ENCODE measurements at regions not wholly inside any gene's neighbourhood (a gene's known extent, or its start where the extent isn't known, plus 50 kb on each side); places are given as distances from the start of the nearest gene placed in this dataset.

DNA sequence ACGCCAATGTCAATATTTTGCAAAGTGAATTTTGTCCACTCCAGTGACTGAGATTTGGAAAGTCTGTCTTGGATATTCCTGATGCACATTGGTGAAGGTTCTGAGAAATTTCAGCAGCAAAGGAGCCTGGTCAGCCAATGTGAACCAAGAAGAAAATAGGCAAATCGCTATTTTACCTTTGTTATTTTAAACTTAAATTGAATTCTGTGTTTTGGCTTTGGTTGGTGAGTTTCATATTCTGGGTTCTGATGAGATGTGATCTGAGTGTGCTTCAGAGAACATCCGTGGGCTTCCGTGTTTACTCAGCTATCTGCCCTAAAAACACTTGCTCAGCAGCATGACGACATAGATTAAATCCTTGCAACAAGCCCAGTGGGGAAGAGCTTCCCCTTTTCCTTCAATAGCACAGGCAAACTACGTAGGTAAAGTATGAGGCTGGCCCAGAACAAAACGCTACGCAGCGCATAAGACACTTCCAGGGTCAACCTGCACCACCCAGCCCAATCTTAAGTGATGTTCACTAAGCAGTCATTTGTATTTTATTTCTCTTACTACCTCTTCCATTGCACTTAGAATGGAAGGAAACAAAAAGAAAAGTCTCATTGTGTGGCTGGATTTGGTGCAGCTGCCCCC lies 176.4 kb upstream of the KAZN start:
- ChIA-PET CTCF (no interaction called here), POLR2A (no interaction called here)
- TF ChIP-seq CHD4 (IDR thresholded peaks at IDR 0.05; ENCODE audit: borderline replicate concordance) (no peak), TP53 (CRISPR knock-in tag; IDR thresholded peaks at IDR 0.05) (no peak), FOXS1 (CRISPR knock-in tag; IDR thresholded peaks at IDR 0.05) (no peak), PHF8 (IDR thresholded peaks at IDR 0.05; ENCODE audit: borderline replicate concordance, low read depth) (no peak), RARB (CRISPR knock-in tag; IDR thresholded peaks at IDR 0.05) (no peak), MAFK (IDR thresholded peaks at IDR 0.05; ENCODE audit: partially characterized antibody) (no peak), ZC3H11A (IDR thresholded peaks at IDR 0.05) (no peak), HOXA7 (CRISPR knock-in tag; IDR thresholded peaks at IDR 0.05) (no peak), BHLHE40 (IDR thresholded peaks at IDR 0.05; ENCODE audit: low read depth, low read length) (no peak), ZNF302 (CRISPR knock-in tag; IDR thresholded peaks at IDR 0.05) (no peak), JUN (IDR thresholded peaks at IDR 0.05) (no peak), NR3C1 (IDR thresholded peaks at IDR 0.05) (no peak), GATA3 (IDR thresholded peaks at IDR 0.05; ENCODE audit: borderline replicate concordance) (no peak)
- TF ChIP-seq, protein P1, sequence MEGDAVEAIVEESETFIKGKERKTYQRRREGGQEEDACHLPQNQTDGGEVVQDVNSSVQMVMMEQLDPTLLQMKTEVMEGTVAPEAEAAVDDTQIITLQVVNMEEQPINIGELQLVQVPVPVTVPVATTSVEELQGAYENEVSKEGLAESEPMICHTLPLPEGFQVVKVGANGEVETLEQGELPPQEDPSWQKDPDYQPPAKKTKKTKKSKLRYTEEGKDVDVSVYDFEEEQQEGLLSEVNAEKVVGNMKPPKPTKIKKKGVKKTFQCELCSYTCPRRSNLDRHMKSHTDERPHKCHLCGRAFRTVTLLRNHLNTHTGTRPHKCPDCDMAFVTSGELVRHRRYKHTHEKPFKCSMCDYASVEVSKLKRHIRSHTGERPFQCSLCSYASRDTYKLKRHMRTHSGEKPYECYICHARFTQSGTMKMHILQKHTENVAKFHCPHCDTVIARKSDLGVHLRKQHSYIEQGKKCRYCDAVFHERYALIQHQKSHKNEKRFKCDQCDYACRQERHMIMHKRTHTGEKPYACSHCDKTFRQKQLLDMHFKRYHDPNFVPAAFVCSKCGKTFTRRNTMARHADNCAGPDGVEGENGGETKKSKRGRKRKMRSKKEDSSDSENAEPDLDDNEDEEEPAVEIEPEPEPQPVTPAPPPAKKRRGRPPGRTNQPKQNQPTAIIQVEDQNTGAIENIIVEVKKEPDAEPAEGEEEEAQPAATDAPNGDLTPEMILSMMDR (IDR thresholded peaks at IDR 0.05): no peak
- H3K4me3 ChIP-seq: no peak overlapping the region
- no peak overlapping the region for H3K4me2 ChIP-seq
- 24% methylated on average over 9 of the region's 9 CpGs for WGBS (ENCODE audit: missing lambda C conversion rate)
- DNase-seq (ENCODE audit: low read depth in 1 of 2, low spot score in 1 of 2) (no peak), ATAC-seq (no peak), FAIRE-seq (no peak)
- no peaks in the 10 kb centered on the region for H3K4me1 ChIP-seq
- no peak overlapping the region for H3K27ac ChIP-seq
- H3K9me3 ChIP-seq: no peaks in the 10 kb centered on the region

DNA sequence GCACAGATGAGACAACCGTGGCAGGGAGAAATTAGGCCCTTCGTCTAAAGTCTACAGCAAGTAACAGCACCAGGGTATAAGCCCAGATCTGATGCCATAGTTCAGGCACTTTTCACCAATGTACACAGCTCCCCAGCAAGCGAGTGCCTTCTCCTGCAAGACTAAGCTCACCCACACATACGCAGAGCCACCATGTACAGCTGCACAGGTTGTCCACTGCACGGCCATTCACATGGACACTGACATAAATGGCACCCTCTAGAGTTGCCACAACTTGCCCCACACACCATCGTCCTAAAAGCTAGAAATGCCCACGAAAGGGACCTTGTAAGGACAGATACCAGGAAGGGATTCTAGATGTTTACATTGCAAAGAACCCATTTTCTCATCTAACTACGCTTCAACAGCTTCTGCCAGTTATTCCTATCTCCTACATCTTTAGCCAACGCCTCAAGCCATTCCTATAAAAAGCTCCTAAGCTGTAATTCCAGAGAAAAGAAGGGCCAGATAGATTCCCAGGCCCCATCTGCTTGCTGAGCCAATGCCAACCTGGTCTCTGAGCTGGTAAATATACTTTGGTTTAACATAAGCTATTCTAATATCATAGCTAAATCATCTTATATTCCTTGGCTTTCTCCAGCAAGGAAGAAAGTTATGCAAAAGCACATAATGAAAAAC lies 174.0 kb upstream of the KAZN start:
- ChIA-PET CTCF (interaction anchor here (0.5 kb wide), 1 partner anchor 146 kb away, joined by 4 read pairs; no protein-coding TSS in a partner anchor), POLR2A (no interaction called here)
- no peaks in the 10 kb centered on the region for H3K4me1 ChIP-seq
- no peak overlapping the region for H3K4me3 ChIP-seq
- H3K27ac ChIP-seq: no peak overlapping the region
- 8% methylated on average over 9 of the region's 9 CpGs for WGBS (ENCODE audit: missing lambda C conversion rate)
- no peak for FAIRE-seq
- no peak for DNase-seq (ENCODE audit: low read depth in 1 of 2, low spot score in 1 of 2)
- TF ChIP-seq MAFK (IDR thresholded peaks at IDR 0.05; ENCODE audit: partially characterized antibody) (no peak), FOSB (CRISPR knock-in tag; IDR thresholded peaks at IDR 0.05) (no peak), SMC3 (IDR thresholded peaks at IDR 0.05) (no peak), NFE2L2 (conservative IDR thresholded peaks at IDR 0.05; ENCODE audit: low read length) (no peak), FOXS1 (CRISPR knock-in tag; IDR thresholded peaks at IDR 0.05) (no peak), SREBF2 (IDR thresholded peaks at IDR 0.05) (no peak)
- TF ChIP-seq, protein P1 (IDR thresholded peaks at IDR 0.05): no peak
- TF ChIP-seq, protein P2, sequence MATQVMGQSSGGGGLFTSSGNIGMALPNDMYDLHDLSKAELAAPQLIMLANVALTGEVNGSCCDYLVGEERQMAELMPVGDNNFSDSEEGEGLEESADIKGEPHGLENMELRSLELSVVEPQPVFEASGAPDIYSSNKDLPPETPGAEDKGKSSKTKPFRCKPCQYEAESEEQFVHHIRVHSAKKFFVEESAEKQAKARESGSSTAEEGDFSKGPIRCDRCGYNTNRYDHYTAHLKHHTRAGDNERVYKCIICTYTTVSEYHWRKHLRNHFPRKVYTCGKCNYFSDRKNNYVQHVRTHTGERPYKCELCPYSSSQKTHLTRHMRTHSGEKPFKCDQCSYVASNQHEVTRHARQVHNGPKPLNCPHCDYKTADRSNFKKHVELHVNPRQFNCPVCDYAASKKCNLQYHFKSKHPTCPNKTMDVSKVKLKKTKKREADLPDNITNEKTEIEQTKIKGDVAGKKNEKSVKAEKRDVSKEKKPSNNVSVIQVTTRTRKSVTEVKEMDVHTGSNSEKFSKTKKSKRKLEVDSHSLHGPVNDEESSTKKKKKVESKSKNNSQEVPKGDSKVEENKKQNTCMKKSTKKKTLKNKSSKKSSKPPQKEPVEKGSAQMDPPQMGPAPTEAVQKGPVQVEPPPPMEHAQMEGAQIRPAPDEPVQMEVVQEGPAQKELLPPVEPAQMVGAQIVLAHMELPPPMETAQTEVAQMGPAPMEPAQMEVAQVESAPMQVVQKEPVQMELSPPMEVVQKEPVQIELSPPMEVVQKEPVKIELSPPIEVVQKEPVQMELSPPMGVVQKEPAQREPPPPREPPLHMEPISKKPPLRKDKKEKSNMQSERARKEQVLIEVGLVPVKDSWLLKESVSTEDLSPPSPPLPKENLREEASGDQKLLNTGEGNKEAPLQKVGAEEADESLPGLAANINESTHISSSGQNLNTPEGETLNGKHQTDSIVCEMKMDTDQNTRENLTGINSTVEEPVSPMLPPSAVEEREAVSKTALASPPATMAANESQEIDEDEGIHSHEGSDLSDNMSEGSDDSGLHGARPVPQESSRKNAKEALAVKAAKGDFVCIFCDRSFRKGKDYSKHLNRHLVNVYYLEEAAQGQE (IDR thresholded peaks at IDR 0.05): no peak
- no peak overlapping the region for H3K4me2 ChIP-seq
- no peaks in the 10 kb centered on the region for H3K9me3 ChIP-seq
- no peak for ATAC-seq
